SH-SY5Y (cell line): ENCODE measurements at regions not wholly inside any gene's neighbourhood (a gene's known extent, or its start where the extent isn't known, plus 50 kb on each side); places are given as distances from the start of the nearest gene placed in this dataset.

Experiments used
- GATA2 ChIP-seq: IDR thresholded peaks from 2 replicates; pipeline ENCODE4 v1.6.1; 2011; ENCODE audit warnings: mild to moderate bottlenecking, low read depth, low read length
- GATA3 ChIP-seq: IDR thresholded peaks from 2 replicates; pipeline ENCODE4 v1.6.1; 2011; ENCODE audit warnings: low read depth, mild to moderate bottlenecking, low read length, moderate library complexity

- TF ChIP-seq GATA2: no peak
- no peak for TF ChIP-seq GATA3
These were observed 523.6 kb downstream of the KIF20B start for GRCh38 chr10:90224791-90225566.
